ENCODE measurements at regions not wholly inside any gene's neighbourhood (a gene's known extent, or its start where the extent isn't known, plus 50 kb on each side); places are given as distances from the start of the nearest gene placed in this dataset.

- H3K27ac ChIP-seq, result no peak overlapping the region
- TF ChIP-seq CTCF (IDR thresholded peaks at IDR 0.05), result no peak
Observed at GRCh38 chr9:21634951-21635350, 152.8 kb upstream of the IFNE start.

GRCh38 chr9:21638104-21638503, 156.0 kb upstream of the IFNE start:
- H3K36me3 ChIP-seq, result no peaks in the 10 kb centered on the region
- H3K4me1 ChIP-seq (ENCODE audit: control insufficient read depth in 1 of 2, insufficient read depth in 1 of 2, low read depth in 1 of 2, low read length in 1 of 2), result no peaks in the 10 kb centered on the region
- no peak overlapping the region for H3K4me3 ChIP-seq (ENCODE audit: low read depth in 1 of 2, low read length in 1 of 2)
- H3K9me3 ChIP-seq, result no peaks in the 10 kb centered on the region
- no peak for TF ChIP-seq CTCF (IDR thresholded peaks at IDR 0.05)
- no peak overlapping the region for H3K27ac ChIP-seq
- H3K27me3 ChIP-seq, result peaks cover 4% of the 10 kb centered on the region

More at GRCh38 chr9:21634951-21635350, 152.8 kb upstream of the IFNE start:
- H3K36me3 ChIP-seq, result no peaks in the 10 kb centered on the region
- H3K9me3 ChIP-seq, result no peaks in the 10 kb centered on the region
- H3K27me3 ChIP-seq, result no peaks in the 10 kb centered on the region
- no peak overlapping the region for H3K4me3 ChIP-seq (ENCODE audit: low read depth in 1 of 2, low read length in 1 of 2)
- no peaks in the 10 kb centered on the region for H3K4me1 ChIP-seq (ENCODE audit: control insufficient read depth in 1 of 2, insufficient read depth in 1 of 2, low read depth in 1 of 2, low read length in 1 of 2)

DNA sequence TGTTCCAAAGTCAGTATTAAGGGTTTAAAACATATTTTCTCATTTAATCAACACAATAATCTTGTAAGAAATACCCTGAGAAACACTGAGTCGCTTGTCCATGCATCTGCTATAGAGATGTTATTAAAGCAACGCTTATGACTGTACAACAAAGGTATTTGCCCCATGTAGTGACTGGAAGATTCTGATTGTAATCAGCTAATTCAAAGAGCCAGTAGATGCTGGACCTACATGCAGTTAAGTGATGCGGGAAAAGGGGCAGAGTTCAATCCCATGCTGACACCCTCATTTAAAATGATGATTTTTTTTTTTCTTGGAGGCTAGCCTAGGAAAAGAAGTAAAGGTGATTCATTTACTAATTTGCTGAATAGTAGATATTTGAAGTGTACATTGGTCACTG, 149.3 kb upstream of the MTAP start:
- H3K9me3 ChIP-seq, result no peaks in the 10 kb centered on the region
- peaks cover 16% of the 10 kb centered on the region for H3K27me3 ChIP-seq
- H3K27ac ChIP-seq, result no peak overlapping the region
- H3K4me3 ChIP-seq (ENCODE audit: low read depth in 1 of 2, low read length in 1 of 2), result no peak overlapping the region
- no peaks in the 10 kb centered on the region for H3K4me1 ChIP-seq (ENCODE audit: control insufficient read depth in 1 of 2, insufficient read depth in 1 of 2, low read depth in 1 of 2, low read length in 1 of 2)
- no peaks in the 10 kb centered on the region for H3K36me3 ChIP-seq
- no peak for TF ChIP-seq CTCF (IDR thresholded peaks at IDR 0.05)

DNA sequence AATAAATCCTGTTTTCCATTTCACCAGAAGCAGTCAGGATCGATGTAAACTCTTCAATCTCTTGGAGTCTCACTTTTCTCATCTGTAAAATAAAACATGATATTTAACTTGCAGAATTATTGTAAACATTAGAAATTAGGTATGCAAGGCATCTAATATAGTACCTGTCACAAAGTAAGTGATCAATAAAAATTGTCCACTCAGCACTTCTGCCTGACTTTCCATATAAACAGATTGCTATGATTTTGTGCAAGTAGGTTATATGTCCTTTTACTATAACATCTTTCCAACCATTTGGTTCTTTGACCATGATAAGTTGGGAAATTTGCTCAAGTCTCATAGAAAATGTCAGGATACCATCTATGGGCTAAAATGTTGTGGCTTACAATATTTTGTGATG, 148.8 kb upstream of the MTAP start:
- no peak for TF ChIP-seq CTCF (IDR thresholded peaks at IDR 0.05)

GRCh38 chr9:21656776-21657674, 145.4 kb upstream of the MTAP start:
- no peaks in the 10 kb centered on the region for H3K36me3 ChIP-seq
- H3K27ac ChIP-seq, result no peak overlapping the region
- peaks cover 23% of the 10 kb centered on the region for H3K27me3 ChIP-seq
- H3K4me3 ChIP-seq (ENCODE audit: low read depth in 1 of 2, low read length in 1 of 2), result no peak overlapping the region
- TF ChIP-seq CTCF (IDR thresholded peaks at IDR 0.05), result no peak
- no peaks in the 10 kb centered on the region for H3K9me3 ChIP-seq
- H3K4me1 ChIP-seq (ENCODE audit: control insufficient read depth in 1 of 2, insufficient read depth in 1 of 2, low read depth in 1 of 2, low read length in 1 of 2), result no peaks in the 10 kb centered on the region

More for the DNA sequence above, 148.8 kb upstream of the MTAP start:
- Histone ChIP-seq H3K36me3 (no peaks in the 10 kb centered on the region), H3K4me1 (ENCODE audit: control insufficient read depth in 1 of 2, insufficient read depth in 1 of 2, low read depth in 1 of 2, low read length in 1 of 2) (no peaks in the 10 kb centered on the region), H3K4me3 (ENCODE audit: low read depth in 1 of 2, low read length in 1 of 2) (no peak overlapping the region), H3K27me3 (peaks cover 21% of the 10 kb centered on the region), H3K9me3 (no peaks in the 10 kb centered on the region), H3K27ac (no peak overlapping the region)

Measured in neutrophil (primary cell).